Keratinocyte (primary cell): ENCODE measurements at regions not wholly inside any gene's neighbourhood (a gene's known extent, or its start where the extent isn't known, plus 50 kb on each side); places are given as distances from the start of the nearest gene placed in this dataset.

Source experiments
- DNase-seq: peaks from one replicate; pipeline ENCODE4 v3.0.0-alpha.2; 2011; ENCODE audit warnings: low read depth, missing footprints, low spot score
- FAIRE-seq: peaks from 2 replicates; lab custom pipeline; 2011; peaks lifted over from hg19 to GRCh38; lab: Jason Lieb, UNC
- H2AFZ ChIP-seq: 2 replicates; pipeline ENCODE4 v1.6.0; 2012; ENCODE audit warnings: low read length, control low read depth, inconsistent platforms; ENCODE audit not compliant: control insufficient read depth
- H3K27ac ChIP-seq: 2 replicates; pipeline ENCODE4 v1.5.1; 2011; ENCODE audit warnings: low read length; ENCODE audit not compliant: control insufficient read depth, insufficient read depth
- H3K27me3 ChIP-seq: 3 replicates; pipeline ENCODE4 v1.6.0; 2011; ENCODE audit warnings: low read length; ENCODE audit not compliant: control insufficient read depth, insufficient read depth; ENCODE audit errors: extremely low read depth
- H3K36me3 ChIP-seq, 2 experiments: 2 replicates in 1 of 2; 3 replicates in 1 of 2; pipeline ENCODE4 v1.5.1; 2011; ENCODE audit warnings: low read length in 2 of 2, mild to moderate bottlenecking in 1 of 2; ENCODE audit not compliant: control insufficient read depth in 2 of 2, insufficient read depth in 2 of 2; ENCODE audit errors: extremely low read depth in 1 of 2
- H3K4me1 ChIP-seq: 3 replicates; pipeline ENCODE4 v1.5.1; 2011; ENCODE audit warnings: low read length; ENCODE audit not compliant: control insufficient read depth, insufficient read depth; ENCODE audit errors: extremely low read depth
- H3K4me2 ChIP-seq: 3 replicates; pipeline ENCODE4 v1.6.0; 2011; ENCODE audit warnings: low read depth, low read length; ENCODE audit not compliant: control insufficient read depth, insufficient read depth; ENCODE audit errors: extremely low read depth
- H3K4me3 ChIP-seq, 3 experiments: fragments of 200-600 bp in 1 of 3; sonication (generic) in 1 of 3; 2 replicates in 2 of 3; 3 replicates in 1 of 3; pipeline ENCODE4 v1.5.1; 2011 to 2016; ENCODE audit warnings: low read length in 3 of 3, mild to moderate bottlenecking in 3 of 3, control low read depth in 2 of 3, inconsistent platforms in 1 of 3, low read depth in 1 of 3, mixed read lengths in 1 of 3, mixed run types in 1 of 3, moderate library complexity in 1 of 3; ENCODE audit not compliant: control insufficient read depth in 2 of 3, insufficient read depth in 2 of 3; ENCODE audit errors: extremely low read depth in 1 of 3
- H3K79me2 ChIP-seq: 2 replicates; pipeline ENCODE4 v1.6.0; 2012; ENCODE audit warnings: low read length; ENCODE audit not compliant: control insufficient read depth, insufficient read depth
- H3K9ac ChIP-seq: 3 replicates; pipeline ENCODE4 v1.6.0; 2011; ENCODE audit warnings: low read length; ENCODE audit not compliant: control insufficient read depth, insufficient read depth; ENCODE audit errors: extremely low read depth
- H3K9me1 ChIP-seq: 3 replicates; pipeline ENCODE4 v1.6.0; 2011; ENCODE audit warnings: low read length; ENCODE audit not compliant: control insufficient read depth, insufficient read depth; ENCODE audit errors: extremely low read depth
- H3K9me3 ChIP-seq: 2 replicates; pipeline ENCODE4 v1.5.1; 2012; ENCODE audit warnings: low read depth, low read length; ENCODE audit not compliant: control insufficient read depth
- H4K20me1 ChIP-seq: 3 replicates; pipeline ENCODE4 v1.6.0; 2011; ENCODE audit warnings: low read length; ENCODE audit not compliant: control insufficient read depth, insufficient read depth; ENCODE audit errors: extremely low read depth
- EZH2 ChIP-seq: IDR thresholded peaks from one replicate; pipeline ENCODE4 v1.6.1; 2012; ENCODE audit warnings: inconsistent platforms, mild to moderate bottlenecking, low read length, moderate library complexity
- dilution Hi-C: fragments of 300-500 bp; cut with MboI; formaldehyde crosslinking; loops from one replicate; pipeline ENCODE4 v1.7.0; 2020; ENCODE audit warnings: low sequenced_read_pairs; ENCODE audit not compliant: extremely low pct_ligation_motif_present
- TF ChIP-seq, protein P1 (sequence below), 3 experiments: IDR thresholded peaks in 1 of 3; conservative IDR thresholded peaks in 1 of 3; optimal IDR thresholded peaks in 1 of 3; 2 replicates in 2 of 3; 3 replicates in 1 of 3; pipeline versions ENCODE3 to v1.5.1; 2011; ENCODE audit warnings: low read length in 3 of 3, mild to moderate bottlenecking in 3 of 3, moderate library complexity in 2 of 3, control low read depth in 1 of 3, inconsistent platforms in 1 of 3; ENCODE audit not compliant: insufficient read depth in 2 of 3; ENCODE audit errors: extremely low read depth in 1 of 3

DNA sequence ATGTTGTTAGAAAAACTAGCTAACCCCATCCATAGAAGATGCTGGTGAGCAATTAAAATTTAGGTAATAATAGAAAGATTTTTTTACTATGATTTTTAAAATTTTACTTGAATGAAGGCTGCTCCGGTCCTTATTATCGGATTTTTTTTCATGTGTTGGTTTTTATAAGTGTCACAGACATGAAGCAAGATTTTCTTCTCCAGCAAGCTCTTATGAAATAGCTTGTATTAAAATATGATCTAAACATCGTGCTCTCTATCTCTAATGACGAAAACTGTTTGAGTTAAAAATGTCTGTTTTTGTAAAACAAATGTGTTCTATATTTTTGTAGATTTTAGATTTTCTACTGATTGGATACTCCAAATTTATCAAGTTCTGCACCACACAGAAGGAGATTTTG, 339.6 kb downstream of the ZNF536 start:
- Histone ChIP-seq H3K36me3 (no peaks in the 10 kb centered on the region), H4K20me1 (no peaks in the 10 kb centered on the region), H3K9me3 (no peaks in the 10 kb centered on the region), H3K9ac (no peak overlapping the region), H3K4me2 (no peak overlapping the region), H3K4me1 (no peaks in the 10 kb centered on the region), H2AFZ (no peak overlapping the region), H3K27me3 (no peaks in the 10 kb centered on the region), H3K27ac (no peak overlapping the region), H3K4me3 (no peak overlapping the region), H3K9me1 (no peaks in the 10 kb centered on the region), H3K79me2 (no peaks in the 10 kb centered on the region)
- dilution Hi-C loops, result no loop called here
- FAIRE-seq, result no peak
- DNase-seq, result no peak
- TF ChIP-seq, protein P1, sequence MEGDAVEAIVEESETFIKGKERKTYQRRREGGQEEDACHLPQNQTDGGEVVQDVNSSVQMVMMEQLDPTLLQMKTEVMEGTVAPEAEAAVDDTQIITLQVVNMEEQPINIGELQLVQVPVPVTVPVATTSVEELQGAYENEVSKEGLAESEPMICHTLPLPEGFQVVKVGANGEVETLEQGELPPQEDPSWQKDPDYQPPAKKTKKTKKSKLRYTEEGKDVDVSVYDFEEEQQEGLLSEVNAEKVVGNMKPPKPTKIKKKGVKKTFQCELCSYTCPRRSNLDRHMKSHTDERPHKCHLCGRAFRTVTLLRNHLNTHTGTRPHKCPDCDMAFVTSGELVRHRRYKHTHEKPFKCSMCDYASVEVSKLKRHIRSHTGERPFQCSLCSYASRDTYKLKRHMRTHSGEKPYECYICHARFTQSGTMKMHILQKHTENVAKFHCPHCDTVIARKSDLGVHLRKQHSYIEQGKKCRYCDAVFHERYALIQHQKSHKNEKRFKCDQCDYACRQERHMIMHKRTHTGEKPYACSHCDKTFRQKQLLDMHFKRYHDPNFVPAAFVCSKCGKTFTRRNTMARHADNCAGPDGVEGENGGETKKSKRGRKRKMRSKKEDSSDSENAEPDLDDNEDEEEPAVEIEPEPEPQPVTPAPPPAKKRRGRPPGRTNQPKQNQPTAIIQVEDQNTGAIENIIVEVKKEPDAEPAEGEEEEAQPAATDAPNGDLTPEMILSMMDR (optimal IDR thresholded peaks at IDR 0.05 in 1 of 3, IDR thresholded peaks at IDR 0.05 in 1 of 3, conservative IDR thresholded peaks at IDR 0.05 in 1 of 3; ENCODE audit: extremely low read depth in 1 of 3, insufficient read depth in 2 of 3, low read length in 3 of 3), result no peak
- no peak for TF ChIP-seq EZH2

DNA sequence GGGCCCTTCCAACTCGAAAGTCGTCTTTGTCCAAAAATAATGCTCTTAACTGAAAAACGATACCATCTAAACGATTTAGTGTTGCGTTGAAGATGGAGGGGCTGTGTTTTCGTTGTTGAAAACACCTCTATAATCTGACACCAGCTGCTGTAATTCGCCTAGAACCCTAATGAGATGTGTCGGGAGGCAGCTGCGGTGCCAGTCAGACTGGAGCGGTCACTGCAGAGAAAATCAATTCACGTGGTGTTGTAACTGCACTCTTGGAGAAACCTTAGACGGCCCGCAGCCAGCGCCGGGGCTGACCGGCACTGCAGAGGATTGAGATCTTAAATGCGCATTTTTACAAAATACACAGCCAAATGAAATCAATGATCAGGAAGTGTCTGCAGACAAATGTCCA, 339.1 kb downstream of the ZNF536 start:
- H3K9me3 ChIP-seq, result no peaks in the 10 kb centered on the region
- TF ChIP-seq EZH2, result no peak
- TF ChIP-seq, protein P1 (optimal IDR thresholded peaks at IDR 0.05 in 1 of 3, IDR thresholded peaks at IDR 0.05 in 1 of 3, conservative IDR thresholded peaks at IDR 0.05 in 1 of 3; ENCODE audit: extremely low read depth in 1 of 3, insufficient read depth in 2 of 3, low read length in 3 of 3), result no peak
- no peaks in the 10 kb centered on the region for H3K79me2 ChIP-seq
- no peak overlapping the region for H3K4me3 ChIP-seq
- no peaks in the 10 kb centered on the region for H3K9me1 ChIP-seq
- DNase-seq (no peak), FAIRE-seq (no peak)
- H3K4me2 ChIP-seq, result no peak overlapping the region
- no peaks in the 10 kb centered on the region for H4K20me1 ChIP-seq
- no peak overlapping the region for H2AFZ ChIP-seq
- no peak overlapping the region for H3K9ac ChIP-seq
- no peaks in the 10 kb centered on the region for H3K27me3 ChIP-seq
- H3K36me3 ChIP-seq, result no peaks in the 10 kb centered on the region
- dilution Hi-C loops, result no loop called here
- no peak overlapping the region for H3K27ac ChIP-seq
- no peaks in the 10 kb centered on the region for H3K4me1 ChIP-seq
